GM21576 (cell line): ENCODE measurements at regions not wholly inside any gene's neighbourhood (a gene's known extent, or its start where the extent isn't known, plus 50 kb on each side); places are given as distances from the start of the nearest gene placed in this dataset.
A peak's percentile ranks its signal among the peaks of the same experiment; 100 is the strongest.
"Not testable (repeated sequence)": the region's sequence is repeated elsewhere in the genome, so short reads cannot be mapped to it uniquely, and the experiment has no call there.

Source experiments
- ATAC-seq: cut with Tn5 transposase; IDR thresholded peaks from one replicate; pipeline ENCODE4 v1.9.1; 2021; ENCODE audit warnings: mild to moderate bottlenecking, moderate library complexity; ENCODE audit not compliant: unreplicated experiment

- no peak for ATAC-seq
Observed at GRCh38 chr22:17318817-17319216, 50.4 kb upstream of the CECR2 start.

GRCh38 chr22:17315310-17315709 is 54.0 kb upstream of the CECR2 start:
- no peak for ATAC-seq

- no peak for ATAC-seq
Observed at GRCh38 chr22:17314487-17314886, 54.8 kb upstream of the CECR2 start.

GRCh38 chr22:17313626-17314025 is 55.6 kb upstream of the CECR2 start:
- ATAC-seq, result no peak

- ATAC-seq, result no peak
Observed at GRCh38 chr22:17307566-17307965, 61.7 kb upstream of the CECR2 start.

- no peak for ATAC-seq
Observed at GRCh38 chr22:17305076-17305475, 64.2 kb upstream of the CECR2 start.

- peak; percentile 92 for ATAC-seq
Observed at GRCh38 chr22:17303840-17304779, 65.2 kb upstream of the CECR2 start.

GRCh38 chr22:17303441-17303839 is 65.8 kb upstream of the CECR2 start:
- no peak for ATAC-seq

- ATAC-seq, result no peak
Observed at GRCh38 chr22:17302616-17303015, 66.6 kb upstream of the CECR2 start.

- ATAC-seq, result no peak
Observed at GRCh38 chr22:17300926-17301325, 68.3 kb upstream of the CECR2 start.

- ATAC-seq, result not testable (repeated sequence)
Observed at GRCh38 chr22:17298805-17299502, 70.3 kb upstream of the CECR2 start.

GRCh38 chr22:17285656-17286055 is 66.4 kb upstream of the ADA2 start:
- ATAC-seq, result no peak

- no peak for ATAC-seq
Observed at GRCh38 chr22:17284888-17285287, 65.7 kb upstream of the ADA2 start.

GRCh38 chr22:17284466-17284865 is 65.2 kb upstream of the ADA2 start:
- ATAC-seq, result no peak

- ATAC-seq, result not testable (repeated sequence)
Observed at GRCh38 chr22:17283865-17284264, 64.6 kb upstream of the ADA2 start.

GRCh38 chr22:17283423-17283822 is 64.2 kb upstream of the ADA2 start:
- ATAC-seq, result no peak

GRCh38 chr22:17281440-17281841 is 62.2 kb upstream of the ADA2 start:
- no peak for ATAC-seq

GRCh38 chr22:17281026-17281425 is 61.8 kb upstream of the ADA2 start:
- ATAC-seq, result no peak

GRCh38 chr22:17272511-17272991 is 53.3 kb upstream of the ADA2 start:
- ATAC-seq, result no peak

GRCh38 chr22:17271711-17272451 is 52.6 kb upstream of the ADA2 start:
- no peak for ATAC-seq

- no peak for ATAC-seq
Observed at GRCh38 chr22:17269607-17270261, 50.5 kb upstream of the ADA2 start.
